ENCODE measurements at regions not wholly inside any gene's neighbourhood (a gene's known extent, or its start where the extent isn't known, plus 50 kb on each side); places are given as distances from the start of the nearest gene placed in this dataset.

GRCh38 chr5:174664180-174664850 lies 60.1 kb upstream of the MSX2 start:
- TF ChIP-seq CTCF (IDR thresholded peaks at IDR 0.05) (no peak), EZH2 (IDR thresholded peaks at IDR 0.05) (no peak)

Data from neural progenitor cell (in vitro differentiated cells).